WTC11 (cell line): ENCODE measurements at regions not wholly inside any gene's neighbourhood (a gene's known extent, or its start where the extent isn't known, plus 50 kb on each side); places are given as distances from the start of the nearest gene placed in this dataset.
A peak's percentile ranks its signal among the peaks of the same experiment; 100 is the strongest.

Experiments used
- ATAC-seq: fragments of 200-7000 bp; cut with Tn5 transposase; 2 replicates; pipeline ENCODE4 v1.10.0; 2021; ENCODE audit warnings: mild to moderate bottlenecking, moderate library complexity
- CTCF ChIA-PET: fragments of 300-600 bp; sonication (Branson Sonifier 250); formaldehyde crosslinking; loops from one replicate; lab custom pipeline; 2021; ENCODE audit warnings: antibody characterized with exemption; lab: Charles Lee
- POLR2A ChIA-PET: fragments of 350-600 bp; sonication (Branson Sonifier 250); formaldehyde crosslinking; loops from one replicate; lab custom pipeline; 2021; ENCODE audit warnings: antibody characterized with exemption; lab: Charles Lee
- DNase-seq: peaks from one replicate; pipeline ENCODE4 v3.0.0; 2021; ENCODE audit warnings: low spot score
- H3K27ac Mint-ChIP-seq: 2 replicates; pipeline ENCODE4 v1.8.0; 2021; ENCODE audit warnings: mixed read lengths
- H3K27me3 Mint-ChIP-seq: 2 replicates; pipeline ENCODE4 v1.8.0; 2021; ENCODE audit warnings: low read depth, mild to moderate bottlenecking, moderate library complexity, mixed read lengths
- H3K36me3 Mint-ChIP-seq: 2 replicates; pipeline ENCODE4 v1.8.0; 2021; ENCODE audit warnings: mixed read lengths
- H3K4me1 Mint-ChIP-seq: 2 replicates; pipeline ENCODE4 v1.8.0; 2022; ENCODE audit warnings: mixed read lengths
- H3K4me3 Mint-ChIP-seq: 2 replicates; pipeline ENCODE4 v1.8.0; 2021; ENCODE audit warnings: mild to moderate bottlenecking, moderate library complexity, mixed read lengths
- H3K9me3 Mint-ChIP-seq: 2 replicates; pipeline ENCODE4 v1.8.0; 2021; ENCODE audit warnings: mixed read lengths
- ATF1 ChIP-seq: sonication (generic); formaldehyde crosslinking; IDR thresholded peaks from 2 replicates; pipeline ENCODE4 v1.8.1; 2023; ENCODE audit warnings: mild to moderate bottlenecking, moderate library complexity, missing genetic modification reagents
- TCF7 ChIP-seq: sonication (generic); formaldehyde crosslinking; IDR thresholded peaks from 2 replicates; pipeline ENCODE4 v1.8.0; 2022; ENCODE audit warnings: mild to moderate bottlenecking, low read depth, missing genetic modification reagents, moderate library complexity
- TF ChIP-seq, protein P1 (sequence below): sonication (generic); formaldehyde crosslinking; IDR thresholded peaks from 2 replicates; pipeline ENCODE4 v1.8.1; 2023; ENCODE audit warnings: mild to moderate bottlenecking, missing genetic modification reagents, moderate library complexity
- TF ChIP-seq, protein P2 (sequence below): sonication (generic); formaldehyde crosslinking; IDR thresholded peaks from 2 replicates; pipeline ENCODE4 v1.8.1; 2023; ENCODE audit warnings: mild to moderate bottlenecking, missing genetic modification reagents, borderline replicate concordance
- TF ChIP-seq, protein P3 (sequence below): sonication (generic); formaldehyde crosslinking; IDR thresholded peaks from 2 replicates; pipeline ENCODE4 v1.8.0; 2022; ENCODE audit warnings: mild to moderate bottlenecking, missing genetic modification reagents
- TF ChIP-seq, protein P4 (sequence below): fragments of 250-450 bp; sonication (Bioruptor Pico); IDR thresholded peaks from 2 replicates; pipeline ENCODE4 v1.9.0; 2021; ENCODE audit warnings: mild to moderate bottlenecking
- TF ChIP-seq, protein P5 (sequence below): sonication (generic); formaldehyde crosslinking; conservative IDR thresholded peaks from 2 replicates; pipeline ENCODE4 v1.8.1; 2023; ENCODE audit warnings: mild to moderate bottlenecking, low read depth, missing genetic modification reagents, moderate library complexity
- TF ChIP-seq, protein P6 (sequence below): sonication (generic); formaldehyde crosslinking; IDR thresholded peaks from 2 replicates; pipeline ENCODE4 v1.8.0; 2023; ENCODE audit warnings: missing genetic modification reagents
- TF ChIP-seq, protein P7 (sequence below): sonication (generic); formaldehyde crosslinking; IDR thresholded peaks from 2 replicates; pipeline ENCODE4 v1.8.0; 2023; ENCODE audit warnings: missing genetic modification reagents, mild to moderate bottlenecking, borderline replicate concordance
- TF ChIP-seq, protein P8 (sequence below): sonication (generic); formaldehyde crosslinking; IDR thresholded peaks from 2 replicates; pipeline ENCODE4 v1.8.1; 2023; ENCODE audit warnings: mild to moderate bottlenecking, moderate library complexity, missing genetic modification reagents

DNA sequence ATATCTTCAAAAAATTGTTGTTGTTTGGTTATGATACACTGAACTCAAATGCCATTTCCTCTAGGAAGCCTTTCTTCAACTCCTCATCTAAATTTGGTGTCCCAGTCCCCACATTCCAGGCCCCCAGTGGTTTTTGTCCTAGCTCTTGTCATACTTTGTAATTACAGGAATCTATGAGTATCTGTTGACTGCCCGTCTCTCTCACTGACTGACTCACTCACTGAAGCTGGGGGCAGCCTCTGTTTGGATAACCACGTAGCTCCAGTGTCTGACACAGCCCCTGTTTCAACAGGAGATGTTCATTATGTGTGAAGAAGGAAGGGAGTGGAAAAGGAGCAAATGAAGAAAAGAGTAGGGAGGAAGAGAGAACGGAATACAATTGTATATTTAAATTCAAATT, 284.1 kb upstream of the TENM3 start:
- Mint-ChIP-seq H3K36me3 (no peaks in the 10 kb centered on the region), H3K4me3 (no peak overlapping the region), H3K9me3 (no peaks in the 10 kb centered on the region), H3K4me1 (peaks cover 39% of the 10 kb centered on the region), H3K27ac (peak overlapping the region; percentile 47; the same call in 1 of the 2 replicates), H3K27me3 (no peaks in the 10 kb centered on the region)
- POLR2A ChIA-PET = no interaction called here
- CTCF ChIA-PET = no interaction called here
- DNase-seq (no peak), ATAC-seq (peak; percentile 43; the same call in 1 of the 2 replicates)
- TF ChIP-seq, protein P1, sequence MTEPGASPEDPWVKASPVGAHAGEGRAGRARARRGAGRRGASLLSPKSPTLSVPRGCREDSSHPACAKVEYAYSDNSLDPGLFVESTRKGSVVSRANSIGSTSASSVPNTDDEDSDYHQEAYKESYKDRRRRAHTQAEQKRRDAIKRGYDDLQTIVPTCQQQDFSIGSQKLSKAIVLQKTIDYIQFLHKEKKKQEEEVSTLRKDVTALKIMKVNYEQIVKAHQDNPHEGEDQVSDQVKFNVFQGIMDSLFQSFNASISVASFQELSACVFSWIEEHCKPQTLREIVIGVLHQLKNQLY (CRISPR knock-in tag) = no peak
- TF ChIP-seq, protein P2, sequence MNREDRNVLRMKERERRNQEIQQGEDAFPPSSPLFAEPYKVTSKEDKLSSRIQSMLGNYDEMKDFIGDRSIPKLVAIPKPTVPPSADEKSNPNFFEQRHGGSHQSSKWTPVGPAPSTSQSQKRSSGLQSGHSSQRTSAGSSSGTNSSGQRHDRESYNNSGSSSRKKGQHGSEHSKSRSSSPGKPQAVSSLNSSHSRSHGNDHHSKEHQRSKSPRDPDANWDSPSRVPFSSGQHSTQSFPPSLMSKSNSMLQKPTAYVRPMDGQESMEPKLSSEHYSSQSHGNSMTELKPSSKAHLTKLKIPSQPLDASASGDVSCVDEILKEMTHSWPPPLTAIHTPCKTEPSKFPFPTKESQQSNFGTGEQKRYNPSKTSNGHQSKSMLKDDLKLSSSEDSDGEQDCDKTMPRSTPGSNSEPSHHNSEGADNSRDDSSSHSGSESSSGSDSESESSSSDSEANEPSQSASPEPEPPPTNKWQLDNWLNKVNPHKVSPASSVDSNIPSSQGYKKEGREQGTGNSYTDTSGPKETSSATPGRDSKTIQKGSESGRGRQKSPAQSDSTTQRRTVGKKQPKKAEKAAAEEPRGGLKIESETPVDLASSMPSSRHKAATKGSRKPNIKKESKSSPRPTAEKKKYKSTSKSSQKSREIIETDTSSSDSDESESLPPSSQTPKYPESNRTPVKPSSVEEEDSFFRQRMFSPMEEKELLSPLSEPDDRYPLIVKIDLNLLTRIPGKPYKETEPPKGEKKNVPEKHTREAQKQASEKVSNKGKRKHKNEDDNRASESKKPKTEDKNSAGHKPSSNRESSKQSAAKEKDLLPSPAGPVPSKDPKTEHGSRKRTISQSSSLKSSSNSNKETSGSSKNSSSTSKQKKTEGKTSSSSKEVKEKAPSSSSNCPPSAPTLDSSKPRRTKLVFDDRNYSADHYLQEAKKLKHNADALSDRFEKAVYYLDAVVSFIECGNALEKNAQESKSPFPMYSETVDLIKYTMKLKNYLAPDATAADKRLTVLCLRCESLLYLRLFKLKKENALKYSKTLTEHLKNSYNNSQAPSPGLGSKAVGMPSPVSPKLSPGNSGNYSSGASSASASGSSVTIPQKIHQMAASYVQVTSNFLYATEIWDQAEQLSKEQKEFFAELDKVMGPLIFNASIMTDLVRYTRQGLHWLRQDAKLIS (CRISPR knock-in tag) = no peak
- no peak for TF ChIP-seq TCF7
- TF ChIP-seq, protein P3, sequence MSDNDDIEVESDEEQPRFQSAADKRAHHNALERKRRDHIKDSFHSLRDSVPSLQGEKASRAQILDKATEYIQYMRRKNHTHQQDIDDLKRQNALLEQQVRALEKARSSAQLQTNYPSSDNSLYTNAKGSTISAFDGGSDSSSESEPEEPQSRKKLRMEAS = no peak
- TF ChIP-seq, protein P4, sequence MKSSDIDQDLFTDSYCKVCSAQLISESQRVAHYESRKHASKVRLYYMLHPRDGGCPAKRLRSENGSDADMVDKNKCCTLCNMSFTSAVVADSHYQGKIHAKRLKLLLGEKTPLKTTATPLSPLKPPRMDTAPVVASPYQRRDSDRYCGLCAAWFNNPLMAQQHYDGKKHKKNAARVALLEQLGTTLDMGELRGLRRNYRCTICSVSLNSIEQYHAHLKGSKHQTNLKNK (CRISPR knock-in tag) = no peak
- TF ChIP-seq ATF1 (CRISPR knock-in tag) = no peak
- TF ChIP-seq, protein P5, sequence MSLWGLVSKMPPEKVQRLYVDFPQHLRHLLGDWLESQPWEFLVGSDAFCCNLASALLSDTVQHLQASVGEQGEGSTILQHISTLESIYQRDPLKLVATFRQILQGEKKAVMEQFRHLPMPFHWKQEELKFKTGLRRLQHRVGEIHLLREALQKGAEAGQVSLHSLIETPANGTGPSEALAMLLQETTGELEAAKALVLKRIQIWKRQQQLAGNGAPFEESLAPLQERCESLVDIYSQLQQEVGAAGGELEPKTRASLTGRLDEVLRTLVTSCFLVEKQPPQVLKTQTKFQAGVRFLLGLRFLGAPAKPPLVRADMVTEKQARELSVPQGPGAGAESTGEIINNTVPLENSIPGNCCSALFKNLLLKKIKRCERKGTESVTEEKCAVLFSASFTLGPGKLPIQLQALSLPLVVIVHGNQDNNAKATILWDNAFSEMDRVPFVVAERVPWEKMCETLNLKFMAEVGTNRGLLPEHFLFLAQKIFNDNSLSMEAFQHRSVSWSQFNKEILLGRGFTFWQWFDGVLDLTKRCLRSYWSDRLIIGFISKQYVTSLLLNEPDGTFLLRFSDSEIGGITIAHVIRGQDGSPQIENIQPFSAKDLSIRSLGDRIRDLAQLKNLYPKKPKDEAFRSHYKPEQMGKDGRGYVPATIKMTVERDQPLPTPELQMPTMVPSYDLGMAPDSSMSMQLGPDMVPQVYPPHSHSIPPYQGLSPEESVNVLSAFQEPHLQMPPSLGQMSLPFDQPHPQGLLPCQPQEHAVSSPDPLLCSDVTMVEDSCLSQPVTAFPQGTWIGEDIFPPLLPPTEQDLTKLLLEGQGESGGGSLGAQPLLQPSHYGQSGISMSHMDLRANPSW (CRISPR knock-in tag) = no peak
- TF ChIP-seq, protein P6, sequence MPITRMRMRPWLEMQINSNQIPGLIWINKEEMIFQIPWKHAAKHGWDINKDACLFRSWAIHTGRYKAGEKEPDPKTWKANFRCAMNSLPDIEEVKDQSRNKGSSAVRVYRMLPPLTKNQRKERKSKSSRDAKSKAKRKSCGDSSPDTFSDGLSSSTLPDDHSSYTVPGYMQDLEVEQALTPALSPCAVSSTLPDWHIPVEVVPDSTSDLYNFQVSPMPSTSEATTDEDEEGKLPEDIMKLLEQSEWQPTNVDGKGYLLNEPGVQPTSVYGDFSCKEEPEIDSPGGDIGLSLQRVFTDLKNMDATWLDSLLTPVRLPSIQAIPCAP (CRISPR knock-in tag) = no peak
- TF ChIP-seq, protein P7, sequence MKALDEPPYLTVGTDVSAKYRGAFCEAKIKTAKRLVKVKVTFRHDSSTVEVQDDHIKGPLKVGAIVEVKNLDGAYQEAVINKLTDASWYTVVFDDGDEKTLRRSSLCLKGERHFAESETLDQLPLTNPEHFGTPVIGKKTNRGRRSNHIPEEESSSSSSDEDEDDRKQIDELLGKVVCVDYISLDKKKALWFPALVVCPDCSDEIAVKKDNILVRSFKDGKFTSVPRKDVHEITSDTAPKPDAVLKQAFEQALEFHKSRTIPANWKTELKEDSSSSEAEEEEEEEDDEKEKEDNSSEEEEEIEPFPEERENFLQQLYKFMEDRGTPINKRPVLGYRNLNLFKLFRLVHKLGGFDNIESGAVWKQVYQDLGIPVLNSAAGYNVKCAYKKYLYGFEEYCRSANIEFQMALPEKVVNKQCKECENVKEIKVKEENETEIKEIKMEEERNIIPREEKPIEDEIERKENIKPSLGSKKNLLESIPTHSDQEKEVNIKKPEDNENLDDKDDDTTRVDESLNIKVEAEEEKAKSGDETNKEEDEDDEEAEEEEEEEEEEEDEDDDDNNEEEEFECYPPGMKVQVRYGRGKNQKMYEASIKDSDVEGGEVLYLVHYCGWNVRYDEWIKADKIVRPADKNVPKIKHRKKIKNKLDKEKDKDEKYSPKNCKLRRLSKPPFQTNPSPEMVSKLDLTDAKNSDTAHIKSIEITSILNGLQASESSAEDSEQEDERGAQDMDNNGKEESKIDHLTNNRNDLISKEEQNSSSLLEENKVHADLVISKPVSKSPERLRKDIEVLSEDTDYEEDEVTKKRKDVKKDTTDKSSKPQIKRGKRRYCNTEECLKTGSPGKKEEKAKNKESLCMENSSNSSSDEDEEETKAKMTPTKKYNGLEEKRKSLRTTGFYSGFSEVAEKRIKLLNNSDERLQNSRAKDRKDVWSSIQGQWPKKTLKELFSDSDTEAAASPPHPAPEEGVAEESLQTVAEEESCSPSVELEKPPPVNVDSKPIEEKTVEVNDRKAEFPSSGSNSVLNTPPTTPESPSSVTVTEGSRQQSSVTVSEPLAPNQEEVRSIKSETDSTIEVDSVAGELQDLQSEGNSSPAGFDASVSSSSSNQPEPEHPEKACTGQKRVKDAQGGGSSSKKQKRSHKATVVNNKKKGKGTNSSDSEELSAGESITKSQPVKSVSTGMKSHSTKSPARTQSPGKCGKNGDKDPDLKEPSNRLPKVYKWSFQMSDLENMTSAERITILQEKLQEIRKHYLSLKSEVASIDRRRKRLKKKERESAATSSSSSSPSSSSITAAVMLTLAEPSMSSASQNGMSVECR = no peak
- TF ChIP-seq, protein P8, sequence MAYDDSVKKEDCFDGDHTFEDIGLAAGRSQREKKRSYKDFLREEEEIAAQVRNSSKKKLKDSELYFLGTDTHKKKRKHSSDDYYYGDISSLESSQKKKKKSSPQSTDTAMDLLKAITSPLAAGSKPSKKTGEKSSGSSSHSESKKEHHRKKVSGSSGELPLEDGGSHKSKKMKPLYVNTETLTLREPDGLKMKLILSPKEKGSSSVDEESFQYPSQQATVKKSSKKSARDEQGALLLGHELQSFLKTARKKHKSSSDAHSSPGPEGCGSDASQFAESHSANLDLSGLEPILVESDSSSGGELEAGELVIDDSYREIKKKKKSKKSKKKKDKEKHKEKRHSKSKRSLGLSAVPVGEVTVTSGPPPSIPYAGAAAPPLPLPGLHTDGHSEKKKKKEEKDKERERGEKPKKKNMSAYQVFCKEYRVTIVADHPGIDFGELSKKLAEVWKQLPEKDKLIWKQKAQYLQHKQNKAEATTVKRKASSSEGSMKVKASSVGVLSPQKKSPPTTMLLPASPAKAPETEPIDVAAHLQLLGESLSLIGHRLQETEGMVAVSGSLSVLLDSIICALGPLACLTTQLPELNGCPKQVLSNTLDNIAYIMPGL (CRISPR knock-in tag) = no peak
